CD4-positive, alpha-beta T cell treated with Interleukin-4 for 4 hours (primary cell): ENCODE measurements at regions not wholly inside any gene's neighbourhood (a gene's known extent, or its start where the extent isn't known, plus 50 kb on each side); places are given as distances from the start of the nearest gene placed in this dataset.
A peak's percentile ranks its signal among the peaks of the same experiment; 100 is the strongest.
"Not testable (repeated sequence)": the region's sequence is repeated elsewhere in the genome, so short reads cannot be mapped to it uniquely, and the experiment has no call there.

Experiments used
- DNase-seq: peaks from one replicate; pipeline ENCODE4 v3.0.0-alpha.2; 2020

- no peak for DNase-seq
Observed at GRCh38 chr6:141203902-141204575, 928.7 kb upstream of the GJE1 start.

- DNase-seq = no peak
Observed at GRCh38 chr6:141202626-141203025, 930.1 kb upstream of the GJE1 start.

GRCh38 chr6:141199074-141199473, 933.7 kb upstream of the GJE1 start:
- DNase-seq = no peak

- no peak for DNase-seq
Observed at GRCh38 chr6:141195251-141195832, 937.4 kb upstream of the GJE1 start.

- DNase-seq = no peak
Observed at GRCh38 chr6:141183368-141183767, 949.4 kb upstream of the GJE1 start.

- DNase-seq = not testable (repeated sequence)
Observed at GRCh38 chr6:141175458-141175857, 957.3 kb upstream of the GJE1 start.

- no peak for DNase-seq
Observed at GRCh38 chr6:141174932-141175331, 957.8 kb upstream of the GJE1 start.

GRCh38 chr6:141173529-141173928, 959.2 kb upstream of the GJE1 start:
- DNase-seq = no peak

- DNase-seq = no peak
Observed at GRCh38 chr6:141169419-141169818, 963.3 kb upstream of the GJE1 start.

- DNase-seq = no peak
Observed at GRCh38 chr6:141167945-141168344, 964.8 kb upstream of the GJE1 start.

GRCh38 chr6:141165002-141165665, 967.6 kb upstream of the GJE1 start:
- no peak for DNase-seq

- DNase-seq = no peak
Observed at GRCh38 chr6:141164042-141164743, 968.5 kb upstream of the GJE1 start.

- DNase-seq = no peak
Observed at GRCh38 chr6:141163107-141163506, 969.6 kb upstream of the GJE1 start.

GRCh38 chr6:141158740-141159139, 974.0 kb upstream of the GJE1 start:
- DNase-seq = no peak

- peak; percentile 64 for DNase-seq
Observed at GRCh38 chr6:141153563-141153962, 979.2 kb upstream of the GJE1 start.

- no peak for DNase-seq
Observed at GRCh38 chr6:141152951-141153350, 979.8 kb upstream of the GJE1 start.

- DNase-seq = no peak
Observed at GRCh38 chr6:141151710-141152417, 980.9 kb upstream of the GJE1 start.

GRCh38 chr6:141141870-141142269, 990.9 kb upstream of the GJE1 start:
- DNase-seq = no peak

- DNase-seq = no peak
Observed at GRCh38 chr6:141140905-141141304, 991.8 kb upstream of the GJE1 start.

GRCh38 chr6:141139461-141139860, 993.3 kb upstream of the GJE1 start:
- DNase-seq = no peak

GRCh38 chr6:141134723-141135122, 998.0 kb upstream of the GJE1 start:
- no peak for DNase-seq

GRCh38 chr6:141133836-141134235, 998.9 kb upstream of the GJE1 start:
- no peak for DNase-seq

GRCh38 chr6:141133346-141133745, 999.4 kb upstream of the GJE1 start:
- no peak for DNase-seq
